ENCODE measurements at regions not wholly inside any gene's neighbourhood (a gene's known extent, or its start where the extent isn't known, plus 50 kb on each side); places are given as distances from the start of the nearest gene placed in this dataset.

DNA sequence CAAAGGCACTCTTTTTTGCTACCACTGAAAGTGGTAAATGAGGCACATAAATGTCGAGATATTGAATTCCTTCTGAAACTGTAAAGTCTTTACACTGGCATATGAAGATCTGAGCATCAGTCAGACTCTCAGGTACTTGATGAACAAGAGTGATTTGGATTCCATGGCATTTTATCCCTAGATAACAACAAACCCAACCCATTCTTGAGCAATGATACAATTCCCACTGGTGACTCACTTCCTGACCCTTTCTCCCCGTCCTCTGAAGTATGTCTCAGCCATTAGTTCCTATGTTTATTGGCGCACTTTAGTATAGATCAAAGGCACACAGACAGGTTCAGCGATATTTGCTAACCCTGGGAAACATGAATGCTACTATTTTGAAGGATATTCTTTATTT is 147.0 kb upstream of the RBFOX1 start:
- Histone ChIP-seq H3K9me3 (ENCODE audit: control insufficient read depth in 2 of 2, low read length in 2 of 2) (no peaks in the 10 kb centered on the region), H3K27me3 (ENCODE audit: control insufficient read depth in 1 of 2, insufficient read depth in 2 of 2, low read length in 2 of 2) (no peaks in the 10 kb centered on the region), H3K36me3 (ENCODE audit: control insufficient read depth in 2 of 2, insufficient read depth in 2 of 2, low read length in 2 of 2) (no peaks in the 10 kb centered on the region), H3K4me1 (ENCODE audit: control insufficient read depth, insufficient read depth, low read length) (no peaks in the 10 kb centered on the region), H3K27ac (ENCODE audit: low read length) (no peak overlapping the region), H3K9ac (ENCODE audit: low read length in 2 of 2) (no peak overlapping the region), H3K4me3 (ENCODE audit: low read length in 2 of 2) (no peak overlapping the region)

DNA sequence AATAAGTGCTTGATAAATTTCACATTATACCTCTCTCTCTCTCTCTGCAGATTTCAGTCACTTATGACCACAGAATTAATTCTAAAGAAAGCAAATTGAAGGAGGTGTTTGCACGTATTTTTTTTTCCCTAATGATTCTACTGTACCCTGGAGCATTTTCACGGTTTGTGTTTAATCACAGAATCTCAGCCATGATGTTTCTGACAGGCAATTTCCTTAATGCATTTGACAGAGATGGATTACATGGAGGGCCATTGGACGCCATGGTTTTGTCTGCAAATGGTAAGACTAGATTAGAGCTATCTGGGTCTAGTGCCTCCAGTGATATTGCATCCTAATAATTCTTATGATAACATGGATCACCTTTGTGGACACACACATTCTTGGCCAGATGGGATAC is 147.5 kb upstream of the RBFOX1 start:
- Histone ChIP-seq H3K27ac (ENCODE audit: low read length) (no peak overlapping the region), H3K9ac (ENCODE audit: low read length in 2 of 2) (no peak overlapping the region), H3K4me3 (ENCODE audit: low read length in 2 of 2) (no peak overlapping the region), H3K36me3 (ENCODE audit: control insufficient read depth in 2 of 2, insufficient read depth in 2 of 2, low read length in 2 of 2) (no peaks in the 10 kb centered on the region), H3K9me3 (ENCODE audit: control insufficient read depth in 2 of 2, low read length in 2 of 2) (no peaks in the 10 kb centered on the region), H3K4me1 (ENCODE audit: control insufficient read depth, insufficient read depth, low read length) (no peaks in the 10 kb centered on the region), H3K27me3 (ENCODE audit: control insufficient read depth in 1 of 2, insufficient read depth in 2 of 2, low read length in 2 of 2) (no peaks in the 10 kb centered on the region)

DNA sequence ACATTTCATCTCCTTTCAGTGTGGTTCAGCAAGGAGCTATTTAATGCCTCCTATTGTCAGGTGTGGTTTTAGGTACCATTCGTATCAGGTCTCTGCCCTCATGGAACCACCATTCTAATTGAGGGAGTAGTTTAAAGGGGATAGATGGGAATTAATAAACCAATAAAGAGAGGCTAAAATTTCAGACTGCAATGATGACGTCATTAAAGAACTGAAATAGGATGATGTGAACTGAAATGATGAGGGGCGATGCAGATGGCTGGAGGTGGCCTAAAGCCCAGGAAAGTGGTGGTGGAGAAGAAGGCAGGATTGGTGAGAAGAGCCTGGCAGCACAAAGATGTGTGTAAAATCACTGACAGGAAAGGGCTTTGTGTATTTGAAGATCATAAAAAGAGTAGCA is 148.9 kb upstream of the RBFOX1 start:
- H3K4me1 ChIP-seq (ENCODE audit: control insufficient read depth, insufficient read depth, low read length), result no peaks in the 10 kb centered on the region
- H3K36me3 ChIP-seq (ENCODE audit: control insufficient read depth in 2 of 2, insufficient read depth in 2 of 2, low read length in 2 of 2), result no peaks in the 10 kb centered on the region
- H3K27ac ChIP-seq (ENCODE audit: low read length), result no peak overlapping the region
- H3K9me3 ChIP-seq (ENCODE audit: control insufficient read depth in 2 of 2, low read length in 2 of 2), result no peaks in the 10 kb centered on the region
- no peak overlapping the region for H3K4me3 ChIP-seq (ENCODE audit: low read length in 2 of 2)
- H3K27me3 ChIP-seq (ENCODE audit: control insufficient read depth in 1 of 2, insufficient read depth in 2 of 2, low read length in 2 of 2), result no peaks in the 10 kb centered on the region
- no peak overlapping the region for H3K9ac ChIP-seq (ENCODE audit: low read length in 2 of 2)

DNA sequence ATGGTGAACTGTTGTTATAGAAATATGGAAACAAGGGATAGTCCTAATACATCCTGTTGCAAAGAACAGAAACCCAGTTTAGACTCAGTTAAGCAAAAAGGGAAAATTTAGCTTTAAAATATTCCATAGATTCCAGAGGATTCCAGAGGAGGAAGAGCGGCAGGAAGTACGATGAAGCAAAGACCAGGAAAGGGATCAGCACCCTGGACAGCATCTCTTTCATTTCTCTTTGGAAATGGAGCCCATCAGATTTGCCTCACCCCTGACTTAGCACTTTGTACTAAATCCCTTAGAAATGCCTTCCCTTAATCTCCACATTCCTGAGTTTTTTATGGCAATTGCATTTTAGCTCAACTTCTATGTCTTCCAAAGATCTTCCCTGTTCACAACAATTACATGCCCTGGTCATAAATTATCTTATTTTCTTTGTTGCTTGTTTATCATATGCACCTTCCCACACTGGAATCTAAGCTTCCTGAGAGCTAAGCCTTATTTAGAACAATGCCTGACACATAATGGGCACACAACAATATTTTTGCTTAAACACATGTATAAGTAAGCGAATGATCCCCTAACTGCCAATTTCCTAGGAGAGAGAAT is 150.0 kb upstream of the RBFOX1 start:
- Histone ChIP-seq H3K4me3 (ENCODE audit: low read length in 2 of 2) (no peak overlapping the region), H3K27ac (ENCODE audit: low read length) (no peak overlapping the region), H3K9ac (ENCODE audit: low read length in 2 of 2) (no peak overlapping the region), H3K4me1 (ENCODE audit: control insufficient read depth, insufficient read depth, low read length) (no peaks in the 10 kb centered on the region), H3K36me3 (ENCODE audit: control insufficient read depth in 2 of 2, insufficient read depth in 2 of 2, low read length in 2 of 2) (no peaks in the 10 kb centered on the region), H3K9me3 (ENCODE audit: control insufficient read depth in 2 of 2, low read length in 2 of 2) (peaks cover 0 to 6% of the 10 kb centered on the region in 2 donors), H3K27me3 (ENCODE audit: control insufficient read depth in 1 of 2, insufficient read depth in 2 of 2, low read length in 2 of 2) (no peaks in the 10 kb centered on the region)

DNA sequence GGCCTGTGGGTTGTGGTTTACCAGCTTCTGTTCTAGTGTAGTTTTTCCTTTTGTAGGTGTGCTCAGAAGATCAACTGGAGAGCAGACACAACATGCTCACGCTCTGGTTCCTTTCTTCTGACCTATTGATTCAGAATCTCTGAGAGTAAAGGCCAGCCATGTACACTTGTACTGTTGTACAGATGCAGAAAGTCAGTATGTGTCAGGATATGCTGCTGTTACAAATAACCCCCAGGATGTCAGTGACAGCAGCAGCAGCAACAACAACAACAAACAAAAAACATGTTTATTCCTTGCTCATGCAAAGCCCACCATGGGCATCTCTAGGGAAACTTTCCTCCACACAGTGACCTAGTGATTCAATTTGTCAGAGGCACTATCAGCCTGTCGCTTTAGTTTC is 154.8 kb upstream of the RBFOX1 start:
- H3K27ac ChIP-seq (ENCODE audit: low read length), result no peak overlapping the region
- no peak overlapping the region for H3K9ac ChIP-seq (ENCODE audit: low read length in 2 of 2)
- H3K9me3 ChIP-seq (ENCODE audit: control insufficient read depth in 2 of 2, low read length in 2 of 2), result peaks cover 0 to 7% of the 10 kb centered on the region in 2 donors
- H3K36me3 ChIP-seq (ENCODE audit: control insufficient read depth in 2 of 2, insufficient read depth in 2 of 2, low read length in 2 of 2), result no peaks in the 10 kb centered on the region
- H3K27me3 ChIP-seq (ENCODE audit: control insufficient read depth in 1 of 2, insufficient read depth in 2 of 2, low read length in 2 of 2), result no peaks in the 10 kb centered on the region
- no peak overlapping the region for H3K4me3 ChIP-seq (ENCODE audit: low read length in 2 of 2)
- H3K4me1 ChIP-seq (ENCODE audit: control insufficient read depth, insufficient read depth, low read length), result no peaks in the 10 kb centered on the region

DNA sequence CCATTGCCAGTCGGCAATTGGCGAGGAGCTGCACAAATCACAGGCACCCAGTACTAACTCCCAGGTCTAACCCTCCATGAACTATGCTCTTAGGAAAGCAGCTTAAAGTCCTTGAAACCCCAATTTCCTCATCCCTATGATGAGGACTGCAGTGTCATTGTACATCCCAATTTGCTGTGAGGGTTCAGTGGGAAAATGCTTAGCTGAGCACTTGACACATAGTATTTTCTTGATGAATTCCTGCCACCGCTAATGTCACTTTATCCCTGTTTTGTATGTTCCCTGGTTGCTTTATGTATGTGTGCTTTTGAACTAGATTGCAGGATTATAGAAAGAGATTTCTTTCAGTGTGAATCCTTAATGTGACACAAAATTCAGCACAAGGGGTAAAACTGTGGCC is 161.5 kb upstream of the RBFOX1 start:
- no peaks in the 10 kb centered on the region for H3K9me3 ChIP-seq (ENCODE audit: control insufficient read depth in 2 of 2, low read length in 2 of 2)
- H3K36me3 ChIP-seq (ENCODE audit: control insufficient read depth in 2 of 2, insufficient read depth in 2 of 2, low read length in 2 of 2), result no peaks in the 10 kb centered on the region

DNA sequence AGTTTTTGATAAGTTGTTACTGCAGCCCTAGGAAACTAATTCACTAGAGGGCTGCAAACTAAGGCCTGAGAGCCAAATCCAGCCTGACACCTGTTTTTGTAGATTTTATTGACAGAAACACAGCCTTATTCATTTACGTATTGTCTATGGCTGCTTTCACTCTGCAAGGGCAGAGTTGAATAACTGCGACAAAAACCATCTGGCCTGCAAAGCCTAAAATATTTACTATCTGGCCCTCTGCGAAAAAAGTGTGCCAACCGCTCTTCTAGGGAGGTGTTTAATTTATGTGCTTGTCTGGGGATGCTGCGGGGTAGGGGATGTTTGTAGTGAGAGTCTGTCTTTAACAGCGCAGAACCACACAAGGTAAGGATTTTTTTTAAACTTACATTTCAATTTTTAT is 165.0 kb upstream of the RBFOX1 start:
- H3K36me3 ChIP-seq (ENCODE audit: control insufficient read depth in 2 of 2, insufficient read depth in 2 of 2, low read length in 2 of 2), result no peaks in the 10 kb centered on the region
- H3K27ac ChIP-seq (ENCODE audit: low read length), result no peak overlapping the region
- no peaks in the 10 kb centered on the region for H3K27me3 ChIP-seq (ENCODE audit: control insufficient read depth in 1 of 2, insufficient read depth in 2 of 2, low read length in 2 of 2)
- H3K4me1 ChIP-seq (ENCODE audit: control insufficient read depth, insufficient read depth, low read length), result no peaks in the 10 kb centered on the region
- H3K9ac ChIP-seq (ENCODE audit: low read length in 2 of 2), result no peak overlapping the region
- H3K9me3 ChIP-seq (ENCODE audit: control insufficient read depth in 2 of 2, low read length in 2 of 2), result no peaks in the 10 kb centered on the region
- no peak overlapping the region for H3K4me3 ChIP-seq (ENCODE audit: low read length in 2 of 2)

More for the DNA sequence above, 161.5 kb upstream of the RBFOX1 start:
- Histone ChIP-seq H3K4me3 (ENCODE audit: low read length in 2 of 2) (no peak overlapping the region), H3K9ac (ENCODE audit: low read length in 2 of 2) (no peak overlapping the region), H3K27ac (ENCODE audit: low read length) (no peak overlapping the region), H3K27me3 (ENCODE audit: control insufficient read depth in 1 of 2, insufficient read depth in 2 of 2, low read length in 2 of 2) (no peaks in the 10 kb centered on the region), H3K4me1 (ENCODE audit: control insufficient read depth, insufficient read depth, low read length) (no peaks in the 10 kb centered on the region)

DNA sequence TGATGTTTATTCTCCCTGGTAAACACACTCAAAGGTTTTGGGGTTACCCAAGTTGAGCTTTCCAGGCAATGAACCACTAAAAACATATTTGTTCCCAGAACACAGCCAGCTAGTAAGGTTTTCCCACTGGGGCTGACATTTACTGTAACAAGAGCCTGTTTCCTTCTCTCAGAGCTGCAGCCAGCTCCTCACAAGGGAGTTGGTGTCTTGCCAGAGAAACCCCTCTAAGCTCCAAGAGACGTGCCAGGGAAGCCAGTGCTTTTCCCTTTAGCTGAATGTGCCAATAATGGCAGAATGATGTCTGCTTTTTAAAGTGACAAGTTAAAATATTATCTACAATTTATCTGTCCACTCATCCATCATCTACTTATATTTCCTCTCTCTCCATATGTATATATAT is 170.8 kb upstream of the RBFOX1 start:
- Histone ChIP-seq H3K27ac (ENCODE audit: low read length) (no peak overlapping the region), H3K9me3 (ENCODE audit: control insufficient read depth in 2 of 2, low read length in 2 of 2) (no peaks in the 10 kb centered on the region), H3K36me3 (ENCODE audit: control insufficient read depth in 2 of 2, insufficient read depth in 2 of 2, low read length in 2 of 2) (no peaks in the 10 kb centered on the region), H3K4me1 (ENCODE audit: control insufficient read depth, insufficient read depth, low read length) (no peaks in the 10 kb centered on the region), H3K9ac (ENCODE audit: low read length in 2 of 2) (no peak overlapping the region), H3K27me3 (ENCODE audit: control insufficient read depth in 1 of 2, insufficient read depth in 2 of 2, low read length in 2 of 2) (no peaks in the 10 kb centered on the region), H3K4me3 (ENCODE audit: low read length in 2 of 2) (no peak overlapping the region)

DNA sequence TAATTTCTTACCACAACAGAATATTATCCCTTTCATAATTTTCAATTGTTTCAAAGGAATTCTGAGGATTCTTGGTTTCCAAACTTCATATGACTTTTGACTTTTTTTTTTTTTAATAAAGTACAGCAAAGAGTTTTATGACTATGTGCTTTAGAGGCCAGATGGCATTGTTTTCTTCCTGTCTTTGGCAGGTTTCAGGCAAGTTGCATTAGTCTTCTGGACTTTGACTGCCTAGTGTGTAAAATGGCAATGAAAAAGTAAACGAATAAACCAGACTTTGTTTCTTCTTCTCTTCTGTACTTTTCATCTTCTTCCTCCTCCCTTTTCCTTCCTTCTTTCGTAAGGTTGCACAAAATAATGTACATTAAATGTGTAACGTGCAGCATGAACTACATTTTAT is 172.6 kb upstream of the RBFOX1 start:
- Histone ChIP-seq H3K4me3 (ENCODE audit: low read length in 2 of 2) (no peak overlapping the region), H3K9me3 (ENCODE audit: control insufficient read depth in 2 of 2, low read length in 2 of 2) (no peaks in the 10 kb centered on the region), H3K9ac (ENCODE audit: low read length in 2 of 2) (no peak overlapping the region), H3K27ac (ENCODE audit: low read length) (no peak overlapping the region), H3K27me3 (ENCODE audit: control insufficient read depth in 1 of 2, insufficient read depth in 2 of 2, low read length in 2 of 2) (no peaks in the 10 kb centered on the region), H3K4me1 (ENCODE audit: control insufficient read depth, insufficient read depth, low read length) (no peaks in the 10 kb centered on the region), H3K36me3 (ENCODE audit: control insufficient read depth in 2 of 2, insufficient read depth in 2 of 2, low read length in 2 of 2) (no peaks in the 10 kb centered on the region)

DNA sequence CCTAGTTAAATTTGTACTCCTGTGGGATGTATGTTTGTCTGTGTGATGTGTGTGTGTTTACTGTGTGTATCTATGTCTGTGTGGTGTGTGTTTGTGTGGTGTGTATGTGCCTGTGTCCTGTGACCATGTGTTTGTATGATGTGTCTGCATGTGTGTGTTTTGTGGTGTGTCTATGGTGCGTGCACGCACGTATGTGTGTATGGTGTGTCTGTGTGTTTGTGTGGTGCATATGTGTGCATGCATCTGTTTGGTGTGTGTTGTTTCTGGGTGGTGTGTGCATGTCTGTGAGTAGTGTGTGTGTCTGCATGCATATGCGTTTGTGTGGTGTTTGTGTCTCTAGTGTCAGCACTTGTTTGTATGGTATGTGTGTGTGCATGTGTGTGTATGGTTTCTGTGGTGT is 174.2 kb upstream of the RBFOX1 start:
- H3K4me3 ChIP-seq (ENCODE audit: low read length in 2 of 2), result no peak overlapping the region
- no peak overlapping the region for H3K27ac ChIP-seq (ENCODE audit: low read length)
- no peaks in the 10 kb centered on the region for H3K4me1 ChIP-seq (ENCODE audit: control insufficient read depth, insufficient read depth, low read length)
- no peaks in the 10 kb centered on the region for H3K36me3 ChIP-seq (ENCODE audit: control insufficient read depth in 2 of 2, insufficient read depth in 2 of 2, low read length in 2 of 2)
- H3K9ac ChIP-seq (ENCODE audit: low read length in 2 of 2), result no peak overlapping the region
- H3K27me3 ChIP-seq (ENCODE audit: control insufficient read depth in 1 of 2, insufficient read depth in 2 of 2, low read length in 2 of 2), result no peaks in the 10 kb centered on the region
- H3K9me3 ChIP-seq (ENCODE audit: control insufficient read depth in 2 of 2, low read length in 2 of 2), result no peaks in the 10 kb centered on the region

DNA sequence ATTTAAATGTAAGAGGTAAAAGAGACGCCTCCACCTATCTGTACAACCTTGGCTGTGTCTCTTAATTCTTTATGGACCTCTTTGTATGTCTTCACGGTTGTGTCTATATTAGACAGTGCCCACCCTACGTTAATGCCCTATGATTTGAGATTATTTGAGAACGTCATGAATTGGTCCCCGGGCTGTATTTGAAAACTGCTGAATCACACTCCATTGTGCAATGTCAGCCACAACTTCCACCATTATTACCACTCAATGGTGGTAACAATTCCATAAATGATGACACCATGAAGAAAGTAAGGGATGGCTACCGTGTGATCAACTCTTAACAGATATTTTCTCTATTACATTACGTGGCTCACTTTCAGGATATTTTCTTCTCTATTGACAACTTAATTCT is 182.4 kb upstream of the RBFOX1 start:
- H3K27me3 ChIP-seq (ENCODE audit: control insufficient read depth in 1 of 2, insufficient read depth in 2 of 2, low read length in 2 of 2), result no peaks in the 10 kb centered on the region
- H3K4me1 ChIP-seq (ENCODE audit: control insufficient read depth, insufficient read depth, low read length), result no peaks in the 10 kb centered on the region
- no peak overlapping the region for H3K4me3 ChIP-seq (ENCODE audit: low read length in 2 of 2)
- no peaks in the 10 kb centered on the region for H3K36me3 ChIP-seq (ENCODE audit: control insufficient read depth in 2 of 2, insufficient read depth in 2 of 2, low read length in 2 of 2)
- no peak overlapping the region for H3K9ac ChIP-seq (ENCODE audit: low read length in 2 of 2)
- H3K27ac ChIP-seq (ENCODE audit: low read length), result no peak overlapping the region
- H3K9me3 ChIP-seq (ENCODE audit: control insufficient read depth in 2 of 2, low read length in 2 of 2), result no peaks in the 10 kb centered on the region
